Spleen (tissue), 7 donors: ENCODE measurements at regions not wholly inside any gene's neighbourhood (a gene's known extent, or its start where the extent isn't known, plus 50 kb on each side); places are given as distances from the start of the nearest gene placed in this dataset.

Source experiments
- CTCF ChIP-seq, 11 experiments: fragments of 200-600 bp in 7 of 11; fragments of 450-650 bp in 4 of 11; sonication (generic) in 4 of 11; IDR thresholded peaks in 8 of 11; conservative IDR thresholded peaks in 3 of 11; 1 replicate in 7 of 11; 2 replicates in 4 of 11; pipeline versions ENCODE4 v1.4.0 to v1.8.0; 2016 to 2021; ENCODE audit warnings: antibody characterized with exemption in 11 of 11, inconsistent platforms in 4 of 11, mild to moderate bottlenecking in 1 of 11
- POLR2A ChIP-seq, 3 donors: fragments of 450-650 bp; IDR thresholded peaks; one replicate each; pipeline ENCODE4 v1.5.1; 2017; ENCODE audit warnings: antibody characterized with exemption in 3 of 3, mild to moderate bottlenecking in 1 of 3
- POLR2AphosphoS5 ChIP-seq, 3 donors: sonication (generic); formaldehyde crosslinking; IDR thresholded peaks; one replicate each; pipeline ENCODE4 v1.5.1; 2017; ENCODE audit warnings: antibody characterized with exemption in 3 of 3
- donor health status: DM: no; HTN: no; CAD: no; lungs with moderate emphysema.
- donor health status: DM: no; HTN: no; CAD: no.
- donor health status: DM: no; HTN: no; CAD: no.

GRCh38 chr4:60648774-60649173 is 551.4 kb upstream of the ADGRL3 start:
- no peak for TF ChIP-seq POLR2A (IDR thresholded peaks at IDR 0.05)
- no peak for TF ChIP-seq CTCF (IDR thresholded peaks at IDR 0.05 in 8 of 11, conservative IDR thresholded peaks at IDR 0.05 in 3 of 11)
- no peak for TF ChIP-seq POLR2AphosphoS5 (IDR thresholded peaks at IDR 0.05)
